AG09319 (cell line): ENCODE measurements at regions not wholly inside any gene's neighbourhood (a gene's known extent, or its start where the extent isn't known, plus 50 kb on each side); places are given as distances from the start of the nearest gene placed in this dataset.

Experiments
- DNase-seq: peaks from one replicate; pipeline ENCODE4 v3.0.0-alpha.2; 2010; ENCODE audit warnings: low read depth; ENCODE audit errors: extremely low read depth
- CTCF ChIP-seq: IDR thresholded peaks from 2 replicates; pipeline ENCODE4 v1.5.1; 2011; ENCODE audit warnings: low read depth, mild to moderate bottlenecking, inconsistent platforms, low read length, moderate library complexity

- no peak for DNase-seq
- no peak for TF ChIP-seq CTCF
These were observed 757.8 kb upstream of the ADGRB3 start for GRCh38 chr6:67877288-67877687.

GRCh38 chr6:67875877-67876383 lies 759.2 kb upstream of the ADGRB3 start:
- no peak for DNase-seq
- TF ChIP-seq CTCF = no peak

- TF ChIP-seq CTCF = no peak
- DNase-seq = no peak
These were observed 764.8 kb upstream of the ADGRB3 start for GRCh38 chr6:67870321-67870720.

- DNase-seq = no peak
- TF ChIP-seq CTCF = no peak
These were observed 771.7 kb upstream of the ADGRB3 start for GRCh38 chr6:67863346-67863745.

GRCh38 chr6:67854098-67854497 lies 781.0 kb upstream of the ADGRB3 start:
- no peak for TF ChIP-seq CTCF
- DNase-seq = no peak

- DNase-seq = no peak
- no peak for TF ChIP-seq CTCF
These were observed 795.3 kb upstream of the ADGRB3 start for GRCh38 chr6:67839818-67840217.

- no peak for DNase-seq
- TF ChIP-seq CTCF = no peak
These were observed 809.7 kb upstream of the ADGRB3 start for GRCh38 chr6:67825201-67825895.
